Endodermal cell (in vitro differentiated cells): ENCODE measurements at regions not wholly inside any gene's neighbourhood (a gene's known extent, or its start where the extent isn't known, plus 50 kb on each side); places are given as distances from the start of the nearest gene placed in this dataset.

Experiments used
- DNase-seq: peaks from one replicate; pipeline ENCODE4 v3.0.0-alpha.2; 2017
- H3K27ac ChIP-seq: 2 replicates; pipeline ENCODE4 v1.5.1; 2013; ENCODE audit warnings: mild to moderate bottlenecking, low read depth, low read length, moderate library complexity
- H3K27me3 ChIP-seq: 2 replicates; pipeline ENCODE4 v1.6.1; 2013; ENCODE audit warnings: mild to moderate bottlenecking, low read length, moderate library complexity; ENCODE audit not compliant: insufficient read depth, control insufficient read depth, poor library complexity, severe bottlenecking
- H3K36me3 ChIP-seq: 2 replicates; pipeline ENCODE4 v1.7.0; 2013; ENCODE audit warnings: mild to moderate bottlenecking, low read length, moderate library complexity; ENCODE audit not compliant: control insufficient read depth, insufficient read depth
- H3K4me1 ChIP-seq: one replicate; pipeline ENCODE4 v1.7.0; 2013; ENCODE audit warnings: low read length; ENCODE audit not compliant: control insufficient read depth, insufficient read depth
- H3K4me3 ChIP-seq: 2 replicates; pipeline ENCODE4 v1.5.1; 2013; ENCODE audit warnings: mild to moderate bottlenecking, low read length, moderate library complexity
- H3K9ac ChIP-seq: 2 replicates; pipeline ENCODE4 v1.6.1; 2013; ENCODE audit warnings: mild to moderate bottlenecking, low read length, moderate library complexity; ENCODE audit not compliant: poor library complexity, severe bottlenecking; ENCODE audit errors: extremely low read depth
- H3K9me3 ChIP-seq: 2 replicates; pipeline ENCODE4 v1.6.1; 2013; ENCODE audit warnings: mild to moderate bottlenecking, low read length, moderate library complexity; ENCODE audit not compliant: control insufficient read depth
- H3K27ac Mint-ChIP-seq: 2 replicates; pipeline ENCODE4 v1.8.0; 2020; ENCODE audit warnings: mixed read lengths
- H3K27me3 Mint-ChIP-seq: 2 replicates; pipeline ENCODE4 v1.8.0; 2021; ENCODE audit warnings: mild to moderate bottlenecking, mixed read lengths; ENCODE audit not compliant: insufficient read depth
- H3K36me3 Mint-ChIP-seq: 2 replicates; pipeline ENCODE4 v1.8.0; 2020; ENCODE audit warnings: low read depth, mixed read lengths
- H3K4me1 Mint-ChIP-seq: 2 replicates; pipeline ENCODE4 v1.8.0; 2020; ENCODE audit warnings: mixed read lengths
- H3K4me3 Mint-ChIP-seq: 2 replicates; pipeline ENCODE4 v1.8.0; 2020; ENCODE audit warnings: mild to moderate bottlenecking, moderate library complexity, mixed read lengths
- H3K9me3 Mint-ChIP-seq: 2 replicates; pipeline ENCODE4 v1.8.0; 2020; ENCODE audit warnings: mild to moderate bottlenecking, mixed read lengths
- WGBS, 2 experiments: methylation state at CpG; one replicate each; pipeline versions ENCODE4 v1.1.5 to v1.1.7; 2013; ENCODE audit warnings: missing lambda C conversion rate in 2 of 2, mixed read lengths in 1 of 2; ENCODE audit not compliant: insufficient coverage in 1 of 2, insufficient read length in 1 of 2; 5-methylcytosine and 5-hydroxymethylcytosine counted together
- TF ChIP-seq, protein P1 (sequence below): fragments of 200-600 bp; sonication (generic); conservative IDR thresholded peaks from 2 replicates; pipeline ENCODE4 v1.5.0; 2021; ENCODE audit warnings: antibody characterized with exemption, mild to moderate bottlenecking

DNA sequence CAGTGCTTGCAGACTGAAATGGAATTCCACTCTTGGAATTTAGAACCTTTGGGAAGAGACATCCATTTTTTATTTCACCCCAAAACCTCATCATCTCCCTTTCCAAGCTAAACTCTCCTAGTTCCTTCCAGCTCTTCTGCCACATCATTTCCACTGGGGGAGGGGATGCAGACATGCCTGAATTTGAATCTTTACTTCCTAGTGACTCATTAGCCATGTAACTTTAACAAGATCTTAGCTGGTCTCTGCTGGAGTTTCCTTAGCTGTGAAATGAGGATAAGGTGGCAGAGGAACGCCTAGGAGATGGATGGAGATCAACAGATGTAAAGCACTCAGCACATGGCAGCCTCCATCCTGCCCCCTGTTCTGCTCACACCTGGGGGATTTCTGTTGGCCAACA is 266.8 kb downstream of the EN1 start:
- H3K4me3 Mint-ChIP-seq: no peak overlapping the region
- no peaks in the 10 kb centered on the region for H3K9me3 Mint-ChIP-seq
- Histone ChIP-seq H3K4me3 (no peak overlapping the region), H3K9ac (no peak overlapping the region), H3K27me3 (no peaks in the 10 kb centered on the region), H3K9me3 (no peaks in the 10 kb centered on the region), H3K27ac (no peak overlapping the region), H3K36me3 (no peaks in the 10 kb centered on the region), H3K4me1 (peaks cover 15% of the 10 kb centered on the region)
- peaks cover 7% of the 10 kb centered on the region for H3K27me3 Mint-ChIP-seq
- no peak for DNase-seq
- 50 to 72% methylated on average over 1 of the region's 1 CpG for WGBS, 2 experiments
- peaks cover 46% of the 10 kb centered on the region for H3K4me1 Mint-ChIP-seq
- no peaks in the 10 kb centered on the region for H3K36me3 Mint-ChIP-seq
- TF ChIP-seq, protein P1, sequence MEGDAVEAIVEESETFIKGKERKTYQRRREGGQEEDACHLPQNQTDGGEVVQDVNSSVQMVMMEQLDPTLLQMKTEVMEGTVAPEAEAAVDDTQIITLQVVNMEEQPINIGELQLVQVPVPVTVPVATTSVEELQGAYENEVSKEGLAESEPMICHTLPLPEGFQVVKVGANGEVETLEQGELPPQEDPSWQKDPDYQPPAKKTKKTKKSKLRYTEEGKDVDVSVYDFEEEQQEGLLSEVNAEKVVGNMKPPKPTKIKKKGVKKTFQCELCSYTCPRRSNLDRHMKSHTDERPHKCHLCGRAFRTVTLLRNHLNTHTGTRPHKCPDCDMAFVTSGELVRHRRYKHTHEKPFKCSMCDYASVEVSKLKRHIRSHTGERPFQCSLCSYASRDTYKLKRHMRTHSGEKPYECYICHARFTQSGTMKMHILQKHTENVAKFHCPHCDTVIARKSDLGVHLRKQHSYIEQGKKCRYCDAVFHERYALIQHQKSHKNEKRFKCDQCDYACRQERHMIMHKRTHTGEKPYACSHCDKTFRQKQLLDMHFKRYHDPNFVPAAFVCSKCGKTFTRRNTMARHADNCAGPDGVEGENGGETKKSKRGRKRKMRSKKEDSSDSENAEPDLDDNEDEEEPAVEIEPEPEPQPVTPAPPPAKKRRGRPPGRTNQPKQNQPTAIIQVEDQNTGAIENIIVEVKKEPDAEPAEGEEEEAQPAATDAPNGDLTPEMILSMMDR: no peak
- no peak overlapping the region for H3K27ac Mint-ChIP-seq

DNA sequence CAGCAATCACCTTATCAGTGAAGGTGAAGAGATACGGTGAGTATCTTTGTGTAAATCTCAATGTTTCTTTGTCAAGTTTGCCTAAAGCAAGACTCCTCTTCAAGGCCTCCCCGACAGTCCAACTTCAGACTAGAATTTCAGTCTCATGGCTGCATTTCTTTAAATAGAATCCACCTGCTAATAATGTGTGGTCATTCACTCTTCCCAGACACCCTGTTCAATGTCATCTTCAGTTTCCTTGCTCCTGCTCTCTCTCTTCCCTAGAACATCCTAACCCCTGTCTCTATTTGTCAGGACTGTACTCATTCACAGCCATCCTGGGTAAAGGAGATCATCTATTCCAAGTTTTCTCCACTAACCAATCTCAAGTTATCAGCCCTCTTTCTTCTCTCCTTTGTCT is 267.3 kb downstream of the EN1 start:
- no peak overlapping the region for H3K4me3 Mint-ChIP-seq
- WGBS, 2 experiments: 93 to 100% methylated on average over 1 to 2 of the region's 2 CpGs
- TF ChIP-seq, protein P1: no peak
- H3K36me3 Mint-ChIP-seq: no peaks in the 10 kb centered on the region
- H3K27me3 ChIP-seq: no peaks in the 10 kb centered on the region
- no peak overlapping the region for H3K27ac Mint-ChIP-seq
- H3K4me1 Mint-ChIP-seq: peaks cover 50% of the 10 kb centered on the region
- H3K4me3 ChIP-seq: no peak overlapping the region
- DNase-seq: no peak
- H3K9me3 ChIP-seq: no peaks in the 10 kb centered on the region
- no peak overlapping the region for H3K9ac ChIP-seq
- H3K4me1 ChIP-seq: peaks cover 17% of the 10 kb centered on the region
- no peak overlapping the region for H3K27ac ChIP-seq
- H3K9me3 Mint-ChIP-seq: no peaks in the 10 kb centered on the region
- peaks cover 7% of the 10 kb centered on the region for H3K27me3 Mint-ChIP-seq
- no peaks in the 10 kb centered on the region for H3K36me3 ChIP-seq

DNA sequence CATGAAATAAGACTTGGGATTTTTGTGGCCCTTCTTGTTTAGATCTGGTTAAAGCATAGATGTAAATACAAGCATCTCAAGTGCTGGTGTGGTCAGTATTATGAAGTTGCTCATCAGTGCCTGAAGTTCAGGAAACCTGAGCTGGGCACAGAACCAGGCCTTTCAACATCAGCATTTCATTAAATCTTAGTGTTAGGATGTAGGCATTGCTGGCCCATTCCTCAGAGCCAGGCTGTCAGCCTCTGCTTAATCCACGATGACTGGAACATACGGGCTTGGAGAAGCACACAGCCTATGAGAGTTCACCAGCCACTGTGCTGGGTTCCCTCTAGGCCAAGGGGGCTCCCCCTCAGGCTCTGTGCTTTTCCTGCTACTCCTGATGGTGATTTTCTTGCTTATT is 270.2 kb downstream of the EN1 start:
- TF ChIP-seq, protein P1: no peak
- Mint-ChIP-seq H3K27ac (no peak overlapping the region), H3K9me3 (no peaks in the 10 kb centered on the region), H3K27me3 (peaks cover 19% of the 10 kb centered on the region), H3K4me3 (no peak overlapping the region), H3K36me3 (no peaks in the 10 kb centered on the region), H3K4me1 (peaks cover 37% of the 10 kb centered on the region)
- H3K9me3 ChIP-seq: no peaks in the 10 kb centered on the region
- WGBS, 2 experiments: 91 to 100% methylated on average over 2 of the region's 2 CpGs
- DNase-seq: no peak
- no peak overlapping the region for H3K4me3 ChIP-seq
- no peaks in the 10 kb centered on the region for H3K27me3 ChIP-seq
- H3K27ac ChIP-seq: no peak overlapping the region
- peaks cover 19% of the 10 kb centered on the region for H3K4me1 ChIP-seq
- H3K9ac ChIP-seq: no peak overlapping the region
- H3K36me3 ChIP-seq: no peaks in the 10 kb centered on the region
